GM19043 (cell line): ENCODE measurements at regions not wholly inside any gene's neighbourhood (a gene's known extent, or its start where the extent isn't known, plus 50 kb on each side); places are given as distances from the start of the nearest gene placed in this dataset.

ENCODE experiments used
- ATAC-seq: cut with Tn5 transposase; IDR thresholded peaks from one replicate; pipeline ENCODE4 v1.9.1; 2021; ENCODE audit warnings: low read depth; ENCODE audit not compliant: unreplicated experiment

DNA sequence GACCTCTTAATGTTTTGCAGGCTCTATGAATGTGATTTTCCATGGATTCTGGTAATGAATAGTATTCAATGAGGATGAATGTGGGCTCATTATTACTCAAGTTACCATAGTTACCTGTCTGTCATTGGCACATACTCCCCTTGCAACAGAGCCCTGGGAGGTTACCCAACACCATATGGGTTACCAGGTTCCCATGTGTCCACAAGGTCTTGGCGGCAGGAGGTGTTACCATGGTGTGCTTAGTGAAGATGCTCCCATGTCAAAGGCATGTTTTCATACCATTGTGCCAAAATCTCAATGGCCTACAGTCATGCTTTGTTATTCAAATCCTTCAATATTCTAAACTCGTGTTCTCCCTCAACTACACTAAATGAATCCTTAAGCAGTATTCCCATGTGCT, 232.5 kb downstream of the HDGFL1 start:
- ATAC-seq = no peak

DNA sequence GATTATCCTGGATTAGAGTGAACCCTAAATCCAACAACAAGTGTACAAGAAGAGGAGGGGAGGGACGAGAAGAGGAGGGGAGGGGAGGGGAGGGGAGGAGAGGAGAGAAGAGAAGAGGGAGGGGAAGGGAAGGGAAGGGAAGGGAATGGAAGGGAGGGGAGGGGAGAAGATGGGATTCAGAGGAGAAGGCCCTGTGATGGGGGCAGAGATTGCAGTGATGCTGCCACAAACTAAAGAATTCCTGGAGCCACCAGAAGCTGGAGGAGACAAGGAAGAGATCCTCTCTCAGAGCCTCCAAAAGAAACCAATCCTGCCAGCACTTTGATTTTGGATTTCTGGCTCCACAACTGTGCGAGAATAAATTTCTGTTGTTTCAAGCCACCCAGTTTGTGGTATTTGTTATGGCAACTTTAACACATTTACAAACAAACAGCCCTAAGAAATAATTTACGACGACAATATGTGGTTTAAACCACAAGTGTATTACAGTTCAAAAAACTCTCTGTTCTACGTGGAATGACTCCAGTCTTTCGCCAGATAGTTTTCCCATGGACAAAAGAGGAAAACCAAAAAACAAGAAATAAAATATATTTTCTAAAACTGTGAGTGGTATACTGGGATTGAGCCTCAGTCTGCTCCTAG, 235.4 kb downstream of the HDGFL1 start:
- no peak for ATAC-seq

DNA sequence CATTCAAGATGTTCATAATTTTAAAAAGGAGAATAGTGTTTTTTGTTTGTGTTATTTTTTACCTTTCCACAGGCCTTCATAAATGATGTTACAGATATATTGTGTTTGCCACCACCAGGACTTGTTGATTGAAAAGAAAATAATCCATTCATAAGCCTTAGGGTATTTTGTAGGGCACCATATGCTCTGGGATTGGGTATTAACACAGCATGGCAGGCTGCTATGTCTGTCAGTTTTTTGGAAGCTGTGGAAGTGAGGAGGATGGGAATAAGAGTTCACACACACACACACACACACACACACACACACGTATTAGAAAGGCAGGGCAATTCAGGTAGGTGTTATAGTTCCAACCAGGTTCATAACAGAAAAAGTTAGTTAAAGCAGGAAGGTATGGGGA, 237.9 kb downstream of the HDGFL1 start:
- ATAC-seq = no peak

DNA sequence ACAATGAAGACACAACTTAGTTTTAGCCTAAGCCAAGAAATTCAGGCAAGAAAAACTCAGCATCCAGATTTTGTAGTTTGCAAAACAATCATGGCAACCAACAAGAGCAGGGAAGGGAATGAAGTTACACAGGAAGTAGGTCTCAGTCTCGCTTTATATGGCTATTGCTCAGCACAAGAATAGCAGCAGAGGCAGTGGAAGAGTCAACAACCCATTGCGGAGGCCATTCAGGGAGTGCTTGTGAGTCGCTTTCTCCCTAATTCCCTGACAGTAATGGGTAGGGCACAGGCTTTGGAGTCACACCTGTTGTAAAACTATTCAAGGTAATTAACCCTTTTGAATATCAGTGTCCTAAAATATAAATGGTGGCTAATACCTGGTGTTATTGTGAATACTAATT, 238.5 kb downstream of the HDGFL1 start:
- no peak for ATAC-seq

DNA sequence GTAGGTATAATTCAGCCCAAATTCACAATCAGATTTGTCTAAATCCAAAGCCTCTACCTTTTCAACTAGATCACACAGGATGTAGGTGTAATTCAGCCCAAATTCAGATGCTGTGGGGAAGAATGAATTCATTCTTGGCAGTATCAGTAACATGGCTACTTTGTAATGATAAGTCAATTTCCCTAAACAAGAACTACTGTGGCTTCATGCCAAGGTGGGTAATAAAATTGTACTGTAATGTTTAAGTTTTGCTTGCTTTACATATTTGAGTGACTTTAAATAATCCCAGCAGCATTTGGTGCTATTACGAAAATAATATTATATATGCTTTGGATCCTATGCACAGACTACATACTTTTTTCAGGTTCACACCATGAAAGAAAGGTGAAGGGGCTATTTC, 239.1 kb downstream of the HDGFL1 start:
- no peak for ATAC-seq

DNA sequence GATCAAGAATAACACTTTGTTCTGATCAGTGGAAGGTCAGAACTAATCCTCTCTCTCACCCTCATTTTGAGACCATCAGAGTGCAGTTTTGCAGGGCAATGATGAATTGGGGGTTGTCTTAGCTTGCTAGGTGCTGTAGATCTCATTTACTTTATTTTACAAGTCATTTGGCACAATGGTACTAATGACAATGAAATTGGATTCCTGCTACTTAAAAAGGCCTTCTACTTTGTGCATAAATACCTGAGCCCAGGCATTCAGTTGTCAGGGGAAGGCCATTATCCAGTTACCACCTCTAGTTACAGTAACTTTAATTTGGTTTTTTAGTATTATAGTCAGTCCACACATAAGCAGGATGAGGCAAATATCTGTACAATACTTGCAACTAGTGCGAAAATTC, 240.0 kb downstream of the HDGFL1 start:
- ATAC-seq = no peak

DNA sequence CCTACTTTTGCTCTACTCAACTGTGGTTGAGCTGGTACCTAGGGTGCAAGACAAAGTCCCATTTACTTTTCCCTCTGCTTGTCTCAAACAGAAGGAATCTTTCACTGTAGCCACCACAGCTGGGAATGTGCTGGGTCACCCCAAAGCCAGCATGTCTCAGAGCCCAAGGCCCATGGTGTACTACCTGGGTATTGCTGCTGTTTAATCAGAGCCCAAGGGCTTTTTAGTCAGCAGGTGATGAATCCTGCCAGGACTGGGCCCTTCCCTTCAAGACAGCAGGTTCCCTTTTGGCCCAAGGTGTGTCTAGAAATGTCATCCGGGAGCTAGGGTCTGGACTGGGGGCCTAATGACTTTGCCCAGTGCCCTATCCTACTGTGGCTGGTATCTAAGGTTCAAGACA, 249.8 kb downstream of the HDGFL1 start:
- no peak for ATAC-seq

DNA sequence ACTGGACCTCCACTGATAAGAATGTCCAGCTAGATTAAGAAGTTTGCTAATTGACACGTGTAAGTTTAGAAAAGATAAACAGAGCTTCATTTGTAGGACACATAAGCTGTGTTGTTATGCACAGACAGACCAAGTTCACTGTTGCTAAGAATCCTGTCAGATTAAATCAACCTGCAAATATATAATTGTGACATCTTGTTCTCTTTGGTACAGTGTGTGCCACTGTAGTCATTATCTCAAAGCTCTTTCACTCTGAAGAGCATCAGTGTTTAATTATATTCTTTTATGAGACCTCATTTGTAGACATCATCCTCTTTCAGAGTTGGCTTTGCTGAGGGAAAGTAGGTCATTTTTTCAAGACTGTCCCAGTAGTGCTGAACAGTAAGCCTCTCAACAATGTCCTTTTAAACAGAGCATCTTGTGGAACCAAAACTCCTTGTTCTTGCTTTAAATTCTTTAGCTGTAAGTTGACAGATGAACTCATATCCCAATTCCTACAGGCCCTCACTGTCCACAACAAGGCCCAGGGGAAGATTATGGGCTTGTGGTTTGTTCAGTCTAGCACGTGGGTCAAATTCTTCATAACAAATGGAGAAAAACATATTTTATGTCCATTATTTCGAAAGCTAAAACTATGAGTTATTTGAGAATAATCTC, 252.4 kb downstream of the HDGFL1 start:
- no peak for ATAC-seq

DNA sequence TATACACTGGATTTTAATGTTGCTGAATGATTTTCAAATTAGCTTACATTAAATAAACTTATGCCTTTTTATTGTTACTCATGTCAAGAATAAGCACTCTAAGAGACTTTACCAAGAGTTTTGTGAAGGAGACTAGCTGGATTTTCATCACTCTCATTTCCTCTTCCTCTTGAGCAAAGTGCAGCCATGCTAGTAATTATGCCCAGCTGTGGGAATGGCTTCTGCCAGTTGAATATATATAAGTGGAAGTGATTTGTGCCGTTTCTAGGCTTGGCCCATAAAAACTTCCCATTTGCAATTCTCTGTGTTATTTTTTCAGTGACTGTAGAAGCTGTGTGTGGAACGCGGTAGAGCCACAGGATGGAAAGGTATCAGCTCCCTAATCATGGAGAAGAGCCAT, 255.8 kb downstream of the HDGFL1 start:
- no peak for ATAC-seq

DNA sequence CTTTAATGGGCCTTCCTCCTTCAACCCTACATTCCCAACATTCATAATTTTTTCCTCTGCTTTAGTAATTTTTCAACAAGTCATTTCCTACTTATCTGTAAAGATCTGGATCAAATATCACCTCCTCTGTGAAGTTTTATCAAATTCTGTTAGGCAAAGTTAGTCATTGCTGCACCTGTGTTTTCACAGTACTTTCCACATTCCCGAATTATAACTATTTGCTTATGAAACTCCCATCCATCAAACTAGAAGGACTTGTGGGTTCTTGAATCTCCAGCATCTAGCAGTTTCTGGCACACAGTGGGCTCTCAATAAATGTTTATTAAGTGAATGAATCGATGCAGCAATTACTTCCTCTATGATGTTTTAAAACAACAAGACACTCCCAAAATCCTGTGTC, 257.6 kb downstream of the HDGFL1 start:
- no peak for ATAC-seq

DNA sequence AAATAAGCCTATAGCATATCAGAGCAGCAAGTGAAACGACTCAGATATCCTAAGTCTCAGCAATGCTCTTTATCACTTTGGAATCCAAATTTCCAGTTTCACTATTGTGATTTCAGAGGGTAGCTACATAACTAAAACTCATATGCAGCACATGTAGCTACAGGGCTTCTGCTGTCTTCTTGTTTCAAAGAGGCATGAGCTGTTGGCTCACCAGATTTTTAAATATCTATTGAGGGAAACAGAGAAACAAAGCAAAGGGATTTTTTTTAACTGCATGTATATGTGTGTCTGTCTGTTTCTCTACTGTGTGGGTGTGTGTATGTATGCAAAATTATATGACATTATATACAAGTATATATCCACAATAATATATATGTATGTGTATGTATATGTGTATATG, 258.4 kb downstream of the HDGFL1 start:
- ATAC-seq = no peak

DNA sequence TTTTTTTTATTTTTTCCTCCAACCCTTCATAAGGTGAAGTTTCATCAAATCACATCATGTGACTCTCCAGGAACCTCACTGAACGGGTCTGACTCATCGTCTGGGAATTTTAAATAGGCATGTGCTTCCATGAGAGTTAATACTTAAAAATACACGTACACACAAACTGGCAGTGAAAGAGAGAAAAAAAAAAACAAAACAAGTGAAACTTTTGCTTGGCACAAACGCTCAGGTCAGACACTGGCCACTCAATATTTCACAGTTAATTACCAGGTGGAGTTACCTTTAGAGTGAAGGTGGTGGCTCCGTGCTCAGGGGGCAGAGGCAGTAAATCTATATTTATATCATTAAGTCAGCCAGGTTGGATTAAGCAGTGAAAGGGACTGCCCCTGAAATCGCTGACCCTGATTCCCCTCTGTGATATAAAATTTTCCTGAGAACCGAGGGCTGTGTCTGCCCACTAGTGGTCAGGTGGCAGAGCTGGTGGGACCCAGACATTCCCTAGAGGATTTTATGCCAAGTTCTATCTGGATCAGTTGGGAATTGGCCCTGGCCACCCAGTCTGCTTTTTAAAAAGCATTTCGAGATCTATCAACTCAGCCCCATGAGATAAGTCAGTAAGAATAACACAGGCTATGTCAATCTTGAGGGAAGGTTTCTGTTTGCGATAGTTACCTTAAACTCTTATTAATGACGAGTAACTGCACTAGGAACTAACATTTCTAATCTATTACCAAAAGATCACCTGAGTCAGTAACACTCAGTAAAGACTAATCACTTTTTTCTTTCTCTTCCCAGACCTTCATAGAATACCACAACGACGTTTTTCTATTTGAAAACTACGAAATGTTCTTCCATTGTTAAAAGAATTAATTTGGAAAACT, 259.1 kb downstream of the HDGFL1 start:
- no peak for ATAC-seq

DNA sequence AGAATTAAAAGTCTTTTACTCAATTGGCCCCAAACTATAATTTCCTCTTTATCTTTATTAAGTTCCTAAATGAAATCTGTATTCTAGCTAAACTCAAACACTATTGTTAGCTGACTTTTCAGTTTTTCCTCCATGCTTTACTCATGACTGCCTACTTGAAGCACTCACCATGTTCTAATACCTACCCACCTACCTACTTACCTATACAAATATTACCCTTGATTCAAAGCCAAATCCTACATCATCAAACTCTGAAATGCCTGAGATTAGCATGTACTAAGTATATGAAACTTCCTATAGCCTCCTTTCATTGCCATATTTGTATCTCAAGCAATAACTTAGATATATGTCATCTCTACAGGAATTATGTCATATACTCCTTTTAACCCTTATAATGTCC, 259.7 kb downstream of the HDGFL1 start:
- no peak for ATAC-seq

DNA sequence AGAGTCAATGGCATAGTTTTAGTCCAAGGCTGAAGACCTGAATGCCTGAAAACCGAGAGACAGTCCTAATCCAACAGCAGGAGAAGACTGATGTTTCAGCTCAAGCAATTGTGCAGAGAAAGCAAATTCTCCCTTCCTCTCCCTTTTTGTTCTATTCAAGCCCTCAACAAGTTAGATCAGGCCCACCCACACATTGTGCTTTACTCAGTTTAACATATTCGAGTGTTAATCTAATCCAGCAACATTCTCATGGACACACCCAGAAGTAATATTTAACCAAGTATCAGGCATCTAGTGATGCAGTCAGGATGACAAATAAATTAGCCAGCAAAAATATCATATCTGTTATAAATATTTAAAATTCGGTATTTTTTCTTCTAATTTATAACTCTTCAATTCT, 261.1 kb downstream of the HDGFL1 start:
- no peak for ATAC-seq

DNA sequence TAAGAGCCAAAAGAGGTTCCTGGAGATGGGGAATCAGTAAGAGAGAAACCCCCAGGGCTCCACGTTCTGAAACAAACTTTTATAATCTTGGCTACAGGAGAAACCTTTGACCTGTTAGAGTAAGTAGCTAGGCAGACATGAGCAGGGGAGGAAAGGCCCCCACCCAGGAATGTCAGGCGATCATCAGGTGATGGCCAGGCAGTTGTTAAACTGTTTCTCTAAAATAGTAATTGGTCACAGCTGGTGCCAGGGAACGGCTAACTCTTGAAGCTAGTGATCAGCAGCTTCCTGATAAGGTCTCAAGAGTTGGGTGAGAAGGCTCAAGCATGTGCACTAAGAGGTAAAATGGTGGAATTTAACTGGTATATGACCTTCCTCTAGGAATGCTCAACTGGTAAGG, 263.8 kb downstream of the HDGFL1 start:
- no peak for ATAC-seq

DNA sequence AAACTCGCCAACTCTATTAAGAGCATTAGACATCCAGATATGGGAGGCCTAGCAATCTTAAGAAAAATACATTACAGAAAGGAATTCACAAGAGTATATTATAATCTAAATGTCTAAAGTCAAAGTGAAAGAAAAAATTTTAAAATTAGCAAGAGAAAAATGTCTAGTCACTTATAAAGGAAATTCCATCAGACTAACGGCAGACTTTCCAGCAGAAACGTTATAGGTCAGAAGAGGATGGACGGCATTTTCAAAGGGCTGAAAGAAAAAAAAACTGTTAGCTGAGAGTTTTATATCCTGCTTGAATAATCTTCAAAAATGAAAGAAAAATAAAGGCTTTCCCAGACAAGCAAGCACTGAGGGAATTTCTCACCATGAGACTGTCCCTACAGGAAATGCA, 269.0 kb downstream of the HDGFL1 start:
- ATAC-seq = no peak

DNA sequence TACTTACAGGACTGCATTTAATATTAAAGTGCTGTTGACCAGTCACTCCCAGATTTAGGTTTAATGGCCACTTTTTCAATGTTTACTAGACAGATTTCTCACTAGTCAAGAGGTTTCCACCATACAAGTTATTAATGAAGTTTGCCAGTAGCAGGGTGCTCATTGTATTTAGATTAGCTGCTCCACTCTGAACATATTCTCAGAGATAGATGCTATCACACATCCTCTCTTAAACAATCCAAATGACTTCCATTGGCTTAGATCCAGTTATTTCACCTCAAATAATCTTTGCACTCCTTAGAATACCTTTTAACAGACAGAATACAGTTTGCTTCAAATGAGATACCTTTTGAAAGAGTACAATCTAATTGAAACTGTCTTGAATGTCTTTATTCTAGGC, 276.1 kb downstream of the HDGFL1 start:
- ATAC-seq = no peak

DNA sequence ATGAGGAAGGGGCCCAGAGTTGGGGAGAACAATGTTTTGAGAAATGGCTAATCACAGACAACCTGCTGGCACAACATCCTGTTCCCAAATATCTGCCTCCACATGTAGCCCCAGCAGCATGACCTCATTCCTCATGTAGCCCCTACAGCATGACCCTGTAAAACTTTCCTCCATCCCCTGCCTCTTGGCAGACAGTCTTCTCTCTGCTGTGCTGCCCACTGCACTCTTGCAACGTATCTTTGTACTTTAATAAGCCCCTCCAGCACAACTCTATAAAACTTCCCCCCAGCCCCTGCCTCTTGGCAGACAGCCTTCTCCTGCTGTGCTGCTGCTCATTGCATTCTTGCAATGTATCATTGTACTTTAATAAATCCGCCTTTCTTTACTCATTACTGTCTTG, 278.8 kb downstream of the HDGFL1 start:
- no peak for ATAC-seq

DNA sequence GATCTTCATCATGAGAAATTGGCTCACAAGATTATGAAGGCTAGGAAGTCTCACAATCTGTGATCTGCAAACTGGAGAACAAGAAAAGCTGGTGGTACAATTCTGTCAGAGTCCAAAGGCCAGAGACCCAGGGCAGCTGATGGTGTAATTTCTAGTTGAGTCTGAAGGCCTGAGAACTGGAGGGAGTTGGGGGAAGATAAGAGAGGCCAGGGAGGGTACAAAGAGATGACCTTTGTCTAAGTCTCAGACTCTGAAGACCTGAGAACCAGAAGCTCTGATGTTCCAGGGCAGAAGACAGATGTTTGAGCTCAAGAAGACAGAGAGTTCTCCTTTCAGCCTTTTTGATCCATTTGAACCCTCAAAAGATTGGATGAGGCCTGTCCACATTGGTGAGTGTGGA, 280.6 kb downstream of the HDGFL1 start:
- no peak for ATAC-seq

DNA sequence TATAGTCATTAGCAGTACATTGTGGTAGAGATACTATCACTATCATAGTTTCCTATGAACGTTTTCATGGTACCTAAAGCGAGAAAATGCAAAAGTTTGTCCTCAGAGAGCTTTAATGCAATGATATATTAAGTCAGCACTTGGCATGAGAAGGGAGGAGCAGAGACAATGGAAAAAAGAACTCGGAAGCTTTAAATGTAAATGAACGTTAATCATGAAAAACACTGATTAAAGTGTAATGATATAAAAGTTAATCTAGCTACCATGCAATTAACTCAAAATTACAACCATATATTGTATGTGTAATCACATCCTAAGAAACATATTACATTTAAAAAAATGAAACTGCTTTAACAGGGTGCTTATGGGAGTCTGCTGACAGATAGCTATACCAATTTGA, 282.7 kb downstream of the HDGFL1 start:
- no peak for ATAC-seq

DNA sequence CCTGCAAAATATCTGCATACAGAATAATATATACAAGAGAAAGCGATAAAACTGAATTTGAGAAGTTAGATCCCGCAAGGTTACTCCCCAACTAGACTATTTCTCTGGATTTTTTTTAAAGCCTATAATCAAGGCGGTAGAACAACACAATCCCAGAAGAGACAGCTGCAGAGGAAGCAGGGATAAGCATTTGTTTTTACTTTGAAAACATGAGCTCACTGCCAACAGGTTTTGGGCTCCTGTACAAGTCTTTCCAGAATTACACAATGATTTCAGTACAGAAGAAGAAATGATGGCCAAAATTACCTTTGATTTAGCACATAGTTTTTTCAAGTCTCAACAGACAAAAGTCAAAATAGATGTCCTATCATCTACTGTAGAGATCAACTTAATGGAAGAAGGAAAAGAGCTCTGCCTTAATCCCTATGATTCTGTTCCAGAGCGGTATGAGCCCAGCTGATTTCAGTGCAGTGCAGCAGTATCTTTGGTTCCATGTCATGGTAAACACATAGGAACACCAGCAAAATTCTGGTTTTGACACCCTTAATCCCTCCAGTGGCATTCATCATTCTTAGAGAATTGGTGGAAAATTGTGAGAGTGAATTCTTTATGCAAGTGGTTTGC, 304.3 kb downstream of the HDGFL1 start:
- no peak for ATAC-seq
